Common myeloid progenitor, CD34-positive (primary cell): ENCODE measurements at regions not wholly inside any gene's neighbourhood (a gene's known extent, or its start where the extent isn't known, plus 50 kb on each side); places are given as distances from the start of the nearest gene placed in this dataset.

Experiments used
- CTCF ChIA-PET: fragments of 350-600 bp; sonication (Branson Sonifier 250); formaldehyde crosslinking; loops from one replicate; lab custom pipeline; 2021; ENCODE audit warnings: antibody characterized with exemption; lab: Charles Lee
- POLR2A ChIA-PET: fragments of 350-600 bp; sonication (Branson Sonifier 250); formaldehyde crosslinking; loops from one replicate; lab custom pipeline; 2021; ENCODE audit warnings: antibody characterized with exemption; lab: Charles Lee
- DNase-seq, 3 donors: peaks; one replicate each; pipeline versions ENCODE4 v3.0.0 to v3.0.0-alpha.2; 2013
- H3K27ac ChIP-seq, 2 experiments: 1 replicate in 1 of 2; 2 replicates in 1 of 2; pipeline ENCODE4 v1.7.0; 2013; ENCODE audit warnings: inconsistent platforms in 2 of 2, low read length in 2 of 2, mild to moderate bottlenecking in 2 of 2, low read depth in 1 of 2, moderate library complexity in 1 of 2; ENCODE audit not compliant: severe bottlenecking in 2 of 2, insufficient read depth in 1 of 2, poor library complexity in 1 of 2
- H3K27me3 ChIP-seq, 5 experiments: replicated peaks in 2 of 5; 1 replicate in 3 of 5; 2 replicates in 2 of 5; pipeline versions ENCODE4 v1.6.1 to v1.7.0; 2013; ENCODE audit warnings: low read length in 4 of 5, mild to moderate bottlenecking in 2 of 5, moderate library complexity in 2 of 5, inconsistent platforms in 1 of 5; ENCODE audit not compliant: insufficient read depth in 5 of 5, control insufficient read depth in 4 of 5
- H3K36me3 ChIP-seq, 4 experiments: 1 replicate in 2 of 4; 2 replicates in 2 of 4; pipeline versions ENCODE4 v1.6.1 to v1.7.0; 2013; ENCODE audit warnings: low read length in 3 of 4, control low read depth in 1 of 4, mild to moderate bottlenecking in 1 of 4; ENCODE audit not compliant: control insufficient read depth in 4 of 4, insufficient read depth in 4 of 4
- H3K4me1 ChIP-seq, 4 experiments: 1 replicate in 3 of 4; 2 replicates in 1 of 4; pipeline versions ENCODE4 v1.6.1 to v1.7.1; 2013; ENCODE audit warnings: low read length in 3 of 4, mild to moderate bottlenecking in 3 of 4, control low read depth in 1 of 4, inconsistent platforms in 1 of 4, moderate library complexity in 1 of 4; ENCODE audit not compliant: control insufficient read depth in 4 of 4, insufficient read depth in 4 of 4; ENCODE audit errors: control extremely low read depth in 1 of 4
- H3K4me3 ChIP-seq, 7 experiments: 1 replicate in 4 of 7; 2 replicates in 3 of 7; pipeline versions ENCODE4 v1.5.1 to v1.7.0; 2013; ENCODE audit warnings: mild to moderate bottlenecking in 7 of 7, low read length in 6 of 7, moderate library complexity in 6 of 7, inconsistent platforms in 2 of 7, low read depth in 2 of 7, control low read depth in 1 of 7; ENCODE audit not compliant: insufficient read depth in 4 of 7, control insufficient read depth in 1 of 7; ENCODE audit errors: extremely low read depth in 1 of 7
- H3K9me3 ChIP-seq, 5 experiments: 1 replicate in 4 of 5; 2 replicates in 1 of 5; pipeline versions ENCODE4 v1.6.1 to v1.7.1; 2013; ENCODE audit warnings: low read length in 4 of 5, mild to moderate bottlenecking in 2 of 5, inconsistent platforms in 1 of 5, low read depth in 1 of 5, moderate library complexity in 1 of 5; ENCODE audit not compliant: control insufficient read depth in 4 of 5, insufficient read depth in 2 of 5; ENCODE audit errors: control extremely low read depth in 1 of 5
- WGBS: methylation state at CpG from one replicate; pipeline ENCODE4 v1.1.5; 2013; ENCODE audit not compliant: insufficient coverage; 5-methylcytosine and 5-hydroxymethylcytosine counted together

DNA sequence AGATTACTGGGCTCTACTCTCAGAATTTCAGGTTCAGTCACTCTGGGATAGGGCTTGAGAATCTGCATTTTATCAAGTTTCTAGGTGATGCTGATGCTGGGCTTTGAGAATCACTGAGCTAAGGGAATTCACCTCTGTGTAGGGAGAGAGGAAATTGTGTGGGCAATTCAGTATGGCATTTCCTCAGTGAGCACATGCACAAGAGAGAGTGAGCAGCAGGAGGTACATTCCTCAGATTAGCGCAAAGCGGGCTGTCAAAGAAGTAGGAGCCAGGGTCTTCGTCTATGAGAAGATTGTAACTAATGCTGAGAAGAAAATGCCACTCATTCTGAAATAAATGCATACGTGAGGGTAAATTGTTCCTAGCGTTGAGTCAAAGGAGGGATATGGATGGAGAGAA lies 175.9 kb downstream of the KIF4B start:
- POLR2A ChIA-PET = no interaction called here
- DNase-seq = no peak
- no peaks in the 10 kb centered on the region for H3K4me1 ChIP-seq
- no peak overlapping the region for H3K27ac ChIP-seq
- peaks cover 0 to 2% (median 0%) of the 10 kb centered on the region in 5 experiments for H3K9me3 ChIP-seq
- no peak overlapping the region for H3K4me3 ChIP-seq
- WGBS = 91% methylated on average over 5 of the region's 5 CpGs
- H3K27me3 ChIP-seq = no peaks in the 10 kb centered on the region
- CTCF ChIA-PET = no interaction called here
- no peaks in the 10 kb centered on the region for H3K36me3 ChIP-seq

DNA sequence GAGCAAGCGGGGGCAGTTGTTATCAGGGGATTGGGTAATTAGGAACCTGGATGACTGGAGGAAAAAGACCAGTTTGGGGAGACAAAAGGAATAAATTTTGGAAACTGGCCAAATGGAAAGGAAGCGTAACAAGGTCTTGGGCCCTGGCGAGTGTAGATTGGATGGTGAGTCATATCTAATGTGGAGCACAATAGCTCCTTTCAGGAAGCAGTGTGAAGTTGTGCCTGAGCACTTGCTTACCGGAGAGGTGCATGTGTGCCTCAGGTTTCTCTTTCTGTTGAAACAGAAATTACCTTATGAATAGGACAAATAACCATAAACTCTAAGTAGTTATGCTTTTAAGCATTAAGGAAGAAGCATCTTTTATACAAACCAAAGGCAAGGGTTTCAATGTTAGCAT lies 176.4 kb downstream of the KIF4B start:
- no peak for DNase-seq
- H3K27ac ChIP-seq = no peak overlapping the region
- 100% methylated on average over 3 of the region's 4 CpGs for WGBS
- no peak overlapping the region for H3K4me3 ChIP-seq
- POLR2A ChIA-PET = no interaction called here
- H3K4me1 ChIP-seq = no peaks in the 10 kb centered on the region
- no peaks in the 10 kb centered on the region for H3K27me3 ChIP-seq
- no peaks in the 10 kb centered on the region for H3K36me3 ChIP-seq
- H3K9me3 ChIP-seq = peaks cover 0 to 2% (median 0%) of the 10 kb centered on the region in 5 experiments
- CTCF ChIA-PET = no interaction called here

DNA sequence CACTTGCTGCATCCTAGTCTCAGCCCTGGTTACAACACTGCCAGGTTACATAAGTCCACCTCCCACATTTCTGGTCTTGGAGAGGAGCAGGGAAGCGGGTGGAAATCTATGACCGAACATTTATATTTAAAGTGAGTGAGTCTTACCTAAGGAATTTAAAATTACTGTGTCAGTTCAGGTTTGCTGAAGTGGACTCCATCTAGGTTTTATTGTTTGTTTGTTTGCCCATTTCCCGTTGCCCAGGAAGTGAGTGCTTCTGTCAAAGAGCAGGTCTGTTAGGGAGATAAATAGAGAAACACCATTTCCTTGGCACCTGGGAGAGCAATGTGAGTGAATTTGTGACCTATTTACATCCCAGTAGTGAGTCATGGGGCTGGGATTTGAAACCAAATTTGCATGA lies 179.5 kb downstream of the KIF4B start:
- Histone ChIP-seq H3K4me1 (no peaks in the 10 kb centered on the region), H3K27ac (no peak overlapping the region), H3K4me3 (no peak overlapping the region), H3K27me3 (no peaks in the 10 kb centered on the region), H3K36me3 (no peaks in the 10 kb centered on the region), H3K9me3 (peaks cover 0 to 2% (median 0%) of the 10 kb centered on the region in 5 experiments)
- ChIA-PET POLR2A (no interaction called here), CTCF (no interaction called here)
- no peak for DNase-seq
- no CpG with 5 or more reads among the region's 3 CpGs for WGBS

DNA sequence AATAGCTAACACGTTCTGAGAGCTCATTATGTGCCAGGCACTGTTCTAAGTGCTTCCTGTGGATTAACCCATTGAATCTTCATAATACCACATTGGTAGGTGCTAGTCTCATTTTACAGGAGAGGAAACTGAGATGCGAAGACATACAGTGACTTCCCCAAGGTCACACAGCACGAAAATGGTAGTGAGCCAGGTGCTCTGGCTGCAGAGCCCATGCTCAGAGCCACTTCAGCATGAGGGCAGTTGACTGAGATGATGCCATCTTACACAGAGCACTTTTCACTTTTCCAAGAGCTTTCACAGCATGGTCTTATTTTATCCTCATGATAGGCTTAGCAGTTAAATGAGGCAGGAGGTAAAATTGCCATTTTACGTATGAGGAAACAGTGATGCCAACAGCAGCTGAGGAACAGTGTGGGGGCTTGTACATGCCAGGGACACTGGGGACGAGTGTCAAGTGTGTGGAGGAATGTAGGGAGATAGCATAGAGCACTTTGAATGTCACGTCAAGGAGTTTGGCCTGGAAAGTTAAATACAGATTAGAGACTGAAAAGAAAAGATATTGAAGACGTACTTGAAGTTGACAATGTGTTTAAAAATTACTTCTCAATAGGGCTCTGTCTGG lies 180.0 kb downstream of the KIF4B start:
- WGBS = 87% methylated on average over 6 of the region's 7 CpGs
- CTCF ChIA-PET = no interaction called here
- no peaks in the 10 kb centered on the region for H3K27me3 ChIP-seq

DNA sequence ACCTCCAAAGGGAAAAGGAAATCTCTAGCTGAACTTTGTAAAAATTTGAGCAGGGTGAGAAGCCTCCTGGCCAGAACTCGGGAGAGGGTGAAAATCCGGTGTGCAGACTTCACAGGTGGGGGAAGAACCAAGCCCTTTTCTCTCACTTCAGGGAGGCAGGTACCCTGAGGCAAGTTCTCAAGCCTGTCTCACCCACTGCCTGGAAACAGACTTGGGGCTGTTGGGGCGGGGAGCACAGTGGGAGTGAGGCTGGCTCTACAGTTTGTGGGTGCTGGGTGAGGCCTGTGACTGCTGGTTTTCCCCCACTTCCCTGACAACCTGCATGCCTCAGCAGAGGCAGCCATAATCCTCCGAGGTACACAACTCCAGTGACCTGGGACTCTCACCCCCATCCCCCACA lies 187.1 kb downstream of the KIF4B start:
- Histone ChIP-seq H3K27me3 (no peaks in the 10 kb centered on the region), H3K4me3 (no peak overlapping the region), H3K36me3 (no peaks in the 10 kb centered on the region), H3K4me1 (no peaks in the 10 kb centered on the region), H3K9me3 (peaks cover 0 to 3% (median 0%) of the 10 kb centered on the region in 5 experiments), H3K27ac (no peak overlapping the region)
- 86% methylated on average over 3 of the region's 4 CpGs for WGBS
- ChIA-PET CTCF (no interaction called here), POLR2A (no interaction called here)
- no peak for DNase-seq

More for the DNA sequence above, 180.0 kb downstream of the KIF4B start:
- POLR2A ChIA-PET = no interaction called here
- no peak overlapping the region for H3K27ac ChIP-seq
- H3K9me3 ChIP-seq = peaks cover 0 to 2% (median 0%) of the 10 kb centered on the region in 5 experiments
- no peaks in the 10 kb centered on the region for H3K36me3 ChIP-seq
- DNase-seq = no peak
- H3K4me1 ChIP-seq = no peaks in the 10 kb centered on the region
- no peak overlapping the region for H3K4me3 ChIP-seq

DNA sequence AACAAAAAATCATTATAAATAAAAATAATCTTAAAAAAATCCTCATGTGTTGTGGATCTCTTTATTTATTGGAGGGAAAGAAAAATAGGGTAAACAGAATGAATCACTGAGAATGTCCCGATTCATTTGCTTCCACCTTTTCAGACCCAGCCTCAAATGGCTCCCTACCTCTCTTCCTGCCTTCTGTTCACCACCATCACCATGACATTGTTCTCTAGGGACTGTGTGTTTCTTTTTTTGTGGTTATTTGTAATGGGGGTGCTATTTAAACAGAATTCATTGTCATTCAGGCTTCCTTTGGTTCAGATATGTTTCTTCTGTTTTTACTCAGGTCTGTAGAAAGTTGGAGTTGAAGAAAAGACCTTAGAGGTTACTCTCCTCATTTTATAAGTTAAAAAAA lies 198.2 kb downstream of the KIF4B start:
- Histone ChIP-seq H3K4me3 (no peak overlapping the region), H3K4me1 (no peaks in the 10 kb centered on the region), H3K27ac (no peak overlapping the region), H3K36me3 (no peaks in the 10 kb centered on the region), H3K27me3 (no peaks in the 10 kb centered on the region), H3K9me3 (no peaks in the 10 kb centered on the region)
- CTCF ChIA-PET = no interaction called here
- POLR2A ChIA-PET = no interaction called here
- WGBS = no CpG with 5 or more reads among the region's 1 CpG
- DNase-seq = no peak

DNA sequence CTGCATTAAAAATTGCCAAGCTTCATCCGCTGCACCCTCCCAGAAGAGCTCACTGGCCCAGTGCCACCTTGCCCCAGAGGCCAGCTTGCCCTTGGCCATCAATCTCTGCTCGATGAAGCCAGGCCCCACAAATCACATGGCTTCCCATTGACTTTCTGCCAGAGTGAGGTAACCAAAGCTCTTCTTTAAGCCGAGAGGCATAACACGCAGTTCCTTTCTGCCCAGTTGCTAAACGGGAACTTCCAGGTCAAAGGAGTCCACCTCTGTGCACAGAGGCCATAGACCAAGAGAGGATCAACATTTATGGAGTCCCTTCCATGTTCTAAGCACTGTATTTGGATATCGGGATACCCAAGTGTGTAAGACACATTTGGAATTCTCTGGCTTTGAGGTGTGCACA lies 208.8 kb downstream of the KIF4B start:
- Histone ChIP-seq H3K4me3 (no peak overlapping the region), H3K27ac (no peak overlapping the region), H3K36me3 (no peaks in the 10 kb centered on the region), H3K27me3 (no peaks in the 10 kb centered on the region), H3K9me3 (no peaks in the 10 kb centered on the region), H3K4me1 (no peaks in the 10 kb centered on the region)
- POLR2A ChIA-PET = no interaction called here
- CTCF ChIA-PET = no interaction called here
- DNase-seq = no peak
- 92% methylated on average over 6 of the region's 6 CpGs for WGBS
